IMR-90 (cell line): ENCODE measurements at regions not wholly inside any gene's neighbourhood (a gene's known extent, or its start where the extent isn't known, plus 50 kb on each side); places are given as distances from the start of the nearest gene placed in this dataset.

Experiments
- ATAC-seq: fragments of 200-7000 bp; cut with Tn5 transposase; 2 replicates; pipeline ENCODE4 v1.9.1; 2020; ENCODE audit warnings: low read depth, mild to moderate bottlenecking, moderate library complexity
- BruUV-seq: library from RNA; stranded (reverse); fragments of 400-500 nt; replicated peaks from 2 replicates; lab custom pipeline; 2021; lab: Mats Ljungman, UMichigan
- CTCF ChIA-PET: fragments of 300-600 bp; formaldehyde crosslinking; extraction: SDS; loops from one replicate; lab custom pipeline; 2021; ENCODE audit warnings: antibody characterized with exemption; lab: Yijun Ruan, JAX
- POLR2A ChIA-PET: fragments of 300-600 bp; sonication (Branson Sonifier 250); formaldehyde crosslinking; loops from one replicate; lab custom pipeline; 2022; ENCODE audit warnings: antibody characterized with exemption; ENCODE audit not compliant: unreplicated experiment; lab: Charles Lee
- DNase-seq: peaks from one replicate; pipeline ENCODE4 v3.0.0; 2013
- H2AFZ ChIP-seq: replicated peaks from 2 replicates; pipeline ENCODE3; 2013; ENCODE audit warnings: low read length, mild to moderate bottlenecking; ENCODE audit not compliant: poor library complexity
- H2AK5ac ChIP-seq: 2 replicates; pipeline ENCODE4 v1.6.1; 2013; ENCODE audit warnings: low read depth, low read length, inconsistent platforms
- H2AK9ac ChIP-seq: replicated peaks from 2 replicates; pipeline ENCODE3; 2013; ENCODE audit warnings: mild to moderate bottlenecking, low read depth, low read length, moderate library complexity; ENCODE audit not compliant: poor library complexity
- H2BK120ac ChIP-seq: 2 replicates; pipeline ENCODE4 v1.6.1; 2013; ENCODE audit warnings: low read depth, low read length, inconsistent platforms
- H2BK15ac ChIP-seq: 3 replicates; pipeline ENCODE4 v1.6.1; 2013; ENCODE audit warnings: low read depth, low read length, inconsistent platforms
- H2BK20ac ChIP-seq: 2 replicates; pipeline ENCODE4 v1.6.1; 2013; ENCODE audit warnings: low read depth, mild to moderate bottlenecking, inconsistent platforms, low read length, moderate library complexity
- H2BK5ac ChIP-seq: 2 replicates; pipeline ENCODE4 v1.6.1; 2013; ENCODE audit warnings: mild to moderate bottlenecking, low read depth, low read length, inconsistent platforms; ENCODE audit not compliant: poor library complexity, severe bottlenecking
- H3K14ac ChIP-seq: replicated peaks from 2 replicates; pipeline ENCODE4 v1.6.1; 2013; ENCODE audit warnings: low read depth, low read length, inconsistent platforms
- H3K18ac ChIP-seq: 2 replicates; pipeline ENCODE4 v1.6.1; 2013; ENCODE audit warnings: low read depth, low read length, control low read depth
- H3K23ac ChIP-seq: 2 replicates; pipeline ENCODE4 v1.6.1; 2013; ENCODE audit warnings: low read depth, low read length, inconsistent platforms
- H3K27ac ChIP-seq: 2 replicates; pipeline ENCODE4 v1.5.1; 2013; ENCODE audit warnings: mild to moderate bottlenecking, control low read depth, low read length; ENCODE audit not compliant: insufficient read depth
- H3K27me3 ChIP-seq: 2 replicates; pipeline ENCODE4 v1.6.1; 2013; ENCODE audit warnings: low read length; ENCODE audit not compliant: control insufficient read depth, insufficient read depth
- H3K36me3 ChIP-seq: 2 replicates; pipeline ENCODE4 v1.6.1; 2013; ENCODE audit warnings: low read length, mixed read lengths; ENCODE audit not compliant: control insufficient read depth, insufficient read depth
- H3K4ac ChIP-seq: 2 replicates; pipeline ENCODE4 v1.6.1; 2013; ENCODE audit warnings: low read depth, low read length, inconsistent platforms
- H3K4me1 ChIP-seq: 2 replicates; pipeline ENCODE4 v1.6.1; 2013; ENCODE audit warnings: low read length, mixed read lengths; ENCODE audit not compliant: control insufficient read depth, insufficient read depth
- H3K4me2 ChIP-seq: 2 replicates; pipeline ENCODE4 v1.6.1; 2013; ENCODE audit warnings: low read depth, mild to moderate bottlenecking, control low read depth, low read length, moderate library complexity
- H3K4me3 ChIP-seq: 2 replicates; pipeline ENCODE4 v1.5.1; 2013; ENCODE audit warnings: low read depth, mild to moderate bottlenecking, control low read depth, low read length, moderate library complexity; ENCODE audit not compliant: insufficient read depth
- H3K56ac ChIP-seq: 2 replicates; pipeline ENCODE4 v1.6.1; 2013; ENCODE audit warnings: low read length, inconsistent platforms; ENCODE audit not compliant: insufficient read depth; ENCODE audit errors: extremely low read depth
- H3K79me1 ChIP-seq, 2 experiments: 2 replicates each; pipeline ENCODE4 v1.6.1; 2013; ENCODE audit warnings: low read length in 2 of 2, inconsistent platforms in 1 of 2, low read depth in 1 of 2
- H3K9ac ChIP-seq: 2 replicates; pipeline ENCODE4 v1.6.1; 2013; ENCODE audit warnings: low read depth, low read length, control low read depth
- H3K9me1 ChIP-seq: 2 replicates; pipeline ENCODE4 v1.6.1; 2013; ENCODE audit warnings: low read length, inconsistent platforms; ENCODE audit not compliant: insufficient read depth
- H3K9me3 ChIP-seq: 2 replicates; pipeline ENCODE4 v1.6.1; 2013; ENCODE audit warnings: low read length; ENCODE audit not compliant: control insufficient read depth, insufficient read depth
- H4K20me1 ChIP-seq: 2 replicates; pipeline ENCODE4 v1.6.1; 2013; ENCODE audit warnings: low read length, inconsistent platforms; ENCODE audit not compliant: insufficient read depth
- H4K5ac ChIP-seq: 2 replicates; pipeline ENCODE4 v1.6.1; 2013; ENCODE audit warnings: mild to moderate bottlenecking, low read depth, low read length, control low read depth
- H4K8ac ChIP-seq, 2 experiments: 2 replicates each; pipeline ENCODE4 v1.6.1; 2013; ENCODE audit warnings: low read depth in 2 of 2, low read length in 2 of 2, control low read depth in 1 of 2, inconsistent platforms in 1 of 2
- H4K91ac ChIP-seq: 2 replicates; pipeline ENCODE4 v1.6.1; 2013; ENCODE audit warnings: low read depth, low read length, inconsistent platforms; ENCODE audit not compliant: insufficient read depth
- BHLHE40 ChIP-seq: fragments of 150-350 bp; IDR thresholded peaks from 2 replicates; pipeline ENCODE4 v1.6.1; 2016; ENCODE audit warnings: mild to moderate bottlenecking, low read depth, low read length
- CEBPB ChIP-seq: IDR thresholded peaks from 2 replicates; pipeline ENCODE4 v1.6.1; 2012; ENCODE audit warnings: low read depth, low read length, improper control_type of control experiment
- CHD1 ChIP-seq: IDR thresholded peaks from 2 replicates; pipeline ENCODE4 v1.6.1; 2012; ENCODE audit warnings: low read depth, low read length, improper control_type of control experiment
- FOS ChIP-seq: fragments of 150-350 bp; IDR thresholded peaks from 2 replicates; pipeline ENCODE4 v1.6.1; 2016; ENCODE audit warnings: low read depth, low read length
- MAFK ChIP-seq: IDR thresholded peaks from 2 replicates; pipeline ENCODE4 v1.6.1; 2012; ENCODE audit warnings: low read depth, low read length, improper control_type of control experiment
- MAZ ChIP-seq: IDR thresholded peaks from 2 replicates; pipeline ENCODE4 v1.6.1; 2012; ENCODE audit warnings: low read depth, mild to moderate bottlenecking, low read length, improper control_type of control experiment, moderate library complexity, borderline replicate concordance
- MXI1 ChIP-seq: IDR thresholded peaks from 2 replicates; pipeline ENCODE4 v1.6.1; 2012; ENCODE audit warnings: low read depth, mild to moderate bottlenecking, low read length, moderate library complexity, borderline replicate concordance
- NFE2L2 ChIP-seq: fragments of 150-350 bp; IDR thresholded peaks from 2 replicates; pipeline ENCODE4 v1.6.1; 2016; ENCODE audit warnings: low read depth, mild to moderate bottlenecking, low read length
- POLR2A ChIP-seq: IDR thresholded peaks from 2 replicates; pipeline ENCODE4 v1.6.1; 2012; ENCODE audit warnings: mild to moderate bottlenecking, low read depth, low read length
- RAD21 ChIP-seq: IDR thresholded peaks from 2 replicates; pipeline ENCODE4 v1.6.1; 2012; ENCODE audit warnings: low read length, improper control_type of control experiment
- RCOR1 ChIP-seq: IDR thresholded peaks from 2 replicates; pipeline ENCODE4 v1.6.1; 2012; ENCODE audit warnings: mild to moderate bottlenecking, low read length, improper control_type of control experiment; ENCODE audit not compliant: insufficient replicate concordance
- RFX5 ChIP-seq: IDR thresholded peaks from 2 replicates; pipeline ENCODE4 v1.8.0; 2012; ENCODE audit warnings: low read depth, mild to moderate bottlenecking, low read length, moderate library complexity
- SMC3 ChIP-seq: fragments of 150-350 bp; IDR thresholded peaks from 2 replicates; pipeline ENCODE4 v1.6.1; 2016; ENCODE audit warnings: low read depth, mild to moderate bottlenecking, antibody characterized with exemption, low read length, moderate library complexity
- USF2 ChIP-seq: fragments of 150-350 bp; IDR thresholded peaks from 2 replicates; pipeline ENCODE4 v1.6.1; 2017; ENCODE audit warnings: mild to moderate bottlenecking, antibody characterized with exemption, low read length, low read depth
- WGBS, 2 experiments: methylation state at CpG; one replicate each; pipeline versions ENCODE4 v1.1.5 to v1.1.7; 2013; ENCODE audit warnings: missing lambda C conversion rate in 2 of 2; ENCODE audit not compliant: insufficient read length in 1 of 2; ENCODE audit errors: extremely low coverage in 2 of 2; 5-methylcytosine and 5-hydroxymethylcytosine counted together
- dilution Hi-C: fragments of 300-500 bp; cut with HindIII; formaldehyde crosslinking; loops from one replicate; pipeline ENCODE4 v1.14.3; 2018; ENCODE audit warnings: low sequenced_read_pairs; ENCODE audit not compliant: unreplicated experiment
- in situ Hi-C: fragments of 300-500 bp; cut with MboI; formaldehyde crosslinking; loops from 3 replicates; pipeline ENCODE4 v1.14.3; 2019; ENCODE audit warnings: low sequenced_read_pairs, inconsistent platforms, mixed read lengths
- intact Hi-C: fragments of 100-400 bp; cut with micrococcal nuclease; formaldehyde crosslinking; loops from 2 replicates; pipeline ENCODE4 v1.10.0; 2022
- TF ChIP-seq, protein P1 (sequence below): fragments of 150-350 bp; IDR thresholded peaks from 2 replicates; pipeline ENCODE4 v1.6.1; 2016; ENCODE audit warnings: low read depth, mild to moderate bottlenecking, low read length, moderate library complexity, borderline replicate concordance
- TF ChIP-seq, protein P2 (sequence below): conservative IDR thresholded peaks from 2 replicates; pipeline ENCODE4 v1.5.1; 2012; ENCODE audit warnings: mild to moderate bottlenecking, low read depth, low read length, improper control_type of control experiment

- TF ChIP-seq SMC3 (no peak), FOS (no peak), MAZ (no peak), POLR2A (no peak), USF2 (no peak), CHD1 (no peak), MAFK (no peak), BHLHE40 (no peak), RFX5 (no peak), RAD21 (no peak), NFE2L2 (no peak), RCOR1 (no peak), MXI1 (no peak), CEBPB (no peak)
- TF ChIP-seq, protein P1, sequence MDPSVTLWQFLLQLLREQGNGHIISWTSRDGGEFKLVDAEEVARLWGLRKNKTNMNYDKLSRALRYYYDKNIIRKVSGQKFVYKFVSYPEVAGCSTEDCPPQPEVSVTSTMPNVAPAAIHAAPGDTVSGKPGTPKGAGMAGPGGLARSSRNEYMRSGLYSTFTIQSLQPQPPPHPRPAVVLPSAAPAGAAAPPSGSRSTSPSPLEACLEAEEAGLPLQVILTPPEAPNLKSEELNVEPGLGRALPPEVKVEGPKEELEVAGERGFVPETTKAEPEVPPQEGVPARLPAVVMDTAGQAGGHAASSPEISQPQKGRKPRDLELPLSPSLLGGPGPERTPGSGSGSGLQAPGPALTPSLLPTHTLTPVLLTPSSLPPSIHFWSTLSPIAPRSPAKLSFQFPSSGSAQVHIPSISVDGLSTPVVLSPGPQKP: no peak
- TF ChIP-seq, protein P2, sequence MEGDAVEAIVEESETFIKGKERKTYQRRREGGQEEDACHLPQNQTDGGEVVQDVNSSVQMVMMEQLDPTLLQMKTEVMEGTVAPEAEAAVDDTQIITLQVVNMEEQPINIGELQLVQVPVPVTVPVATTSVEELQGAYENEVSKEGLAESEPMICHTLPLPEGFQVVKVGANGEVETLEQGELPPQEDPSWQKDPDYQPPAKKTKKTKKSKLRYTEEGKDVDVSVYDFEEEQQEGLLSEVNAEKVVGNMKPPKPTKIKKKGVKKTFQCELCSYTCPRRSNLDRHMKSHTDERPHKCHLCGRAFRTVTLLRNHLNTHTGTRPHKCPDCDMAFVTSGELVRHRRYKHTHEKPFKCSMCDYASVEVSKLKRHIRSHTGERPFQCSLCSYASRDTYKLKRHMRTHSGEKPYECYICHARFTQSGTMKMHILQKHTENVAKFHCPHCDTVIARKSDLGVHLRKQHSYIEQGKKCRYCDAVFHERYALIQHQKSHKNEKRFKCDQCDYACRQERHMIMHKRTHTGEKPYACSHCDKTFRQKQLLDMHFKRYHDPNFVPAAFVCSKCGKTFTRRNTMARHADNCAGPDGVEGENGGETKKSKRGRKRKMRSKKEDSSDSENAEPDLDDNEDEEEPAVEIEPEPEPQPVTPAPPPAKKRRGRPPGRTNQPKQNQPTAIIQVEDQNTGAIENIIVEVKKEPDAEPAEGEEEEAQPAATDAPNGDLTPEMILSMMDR: no peak
- Histone ChIP-seq H3K36me3 (no peaks in the 10 kb centered on the region), H3K14ac (no peak overlapping the region), H3K9ac (no peak overlapping the region), H2AK9ac (no peak overlapping the region), H2AK5ac (no peak overlapping the region), H3K4me3 (no peak overlapping the region), H2BK15ac (no peak overlapping the region), H4K91ac (no peak overlapping the region), H3K4me1 (no peaks in the 10 kb centered on the region), H4K5ac (no peak overlapping the region), H3K27me3 (no peaks in the 10 kb centered on the region), H2BK5ac (no peak overlapping the region), H3K23ac (no peak overlapping the region), H3K56ac (no peak overlapping the region), H3K9me1 (no peaks in the 10 kb centered on the region), H4K20me1 (no peaks in the 10 kb centered on the region), H2BK120ac (no peak overlapping the region), H2BK20ac (no peak overlapping the region), H3K4ac (no peak overlapping the region), H3K27ac (no peak overlapping the region), H3K4me2 (no peak overlapping the region), H3K79me1 (no peaks in the 10 kb centered on the region), H2AFZ (no peak overlapping the region), H3K9me3 (no peaks in the 10 kb centered on the region), H3K18ac (no peak overlapping the region), H4K8ac (no peak overlapping the region)
- POLR2A ChIA-PET: no interaction called here
- intact Hi-C loops: no loop called here
- no CpG with 5 or more reads among the region's 4 CpGs for WGBS, 2 experiments
- in situ Hi-C loops: no loop called here
- no TSS peak for BruUV-seq
- no peak for DNase-seq
- CTCF ChIA-PET: no interaction called here
- dilution Hi-C loops: no loop called here
- no peak for ATAC-seq
These were observed 661.7 kb downstream of the IPMK start for GRCh38 chr10:57605948-57606485.
